GM21529 (cell line): ENCODE measurements at regions not wholly inside any gene's neighbourhood (a gene's known extent, or its start where the extent isn't known, plus 50 kb on each side); places are given as distances from the start of the nearest gene placed in this dataset.

Experiments used
- ATAC-seq: cut with Tn5 transposase; IDR thresholded peaks from one replicate; pipeline ENCODE4 v1.9.1; 2021; ENCODE audit not compliant: unreplicated experiment

DNA sequence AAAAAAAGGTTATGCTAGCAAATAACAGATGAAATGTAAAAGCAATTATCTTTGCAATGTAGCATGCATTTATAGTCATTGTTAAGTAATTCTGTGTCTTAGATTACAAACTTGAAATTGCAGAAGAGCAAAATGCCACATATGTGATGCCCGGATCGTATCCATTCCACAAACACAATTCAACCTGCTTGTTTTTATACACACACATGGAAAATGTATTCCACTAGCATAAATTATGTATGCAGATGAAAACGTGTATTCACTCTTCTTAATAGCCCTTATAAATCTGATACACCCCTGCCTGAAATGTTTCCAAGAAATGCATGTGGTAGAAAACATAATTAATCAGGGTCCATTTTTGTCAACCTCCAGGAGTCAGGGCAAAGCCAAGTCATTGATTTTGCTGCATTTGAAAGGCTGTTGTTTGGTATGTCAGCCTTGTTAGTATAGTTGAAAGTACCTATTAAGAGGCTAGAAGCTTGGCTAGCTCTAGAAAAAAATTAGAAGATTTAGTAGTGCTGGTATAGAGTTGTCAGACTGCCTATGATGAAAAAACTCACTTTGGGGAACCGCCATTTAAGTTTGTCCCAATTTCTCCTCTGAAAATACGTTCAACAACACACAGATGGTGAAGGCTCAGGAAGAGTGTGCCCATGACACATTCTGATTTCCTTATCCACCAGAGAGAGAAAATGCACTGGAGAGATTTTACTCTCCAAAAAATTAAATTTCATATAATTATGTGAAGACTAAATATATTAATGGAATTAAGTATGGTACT lies 69.2 kb upstream of the TMC3 start:
- ATAC-seq, result no peak

DNA sequence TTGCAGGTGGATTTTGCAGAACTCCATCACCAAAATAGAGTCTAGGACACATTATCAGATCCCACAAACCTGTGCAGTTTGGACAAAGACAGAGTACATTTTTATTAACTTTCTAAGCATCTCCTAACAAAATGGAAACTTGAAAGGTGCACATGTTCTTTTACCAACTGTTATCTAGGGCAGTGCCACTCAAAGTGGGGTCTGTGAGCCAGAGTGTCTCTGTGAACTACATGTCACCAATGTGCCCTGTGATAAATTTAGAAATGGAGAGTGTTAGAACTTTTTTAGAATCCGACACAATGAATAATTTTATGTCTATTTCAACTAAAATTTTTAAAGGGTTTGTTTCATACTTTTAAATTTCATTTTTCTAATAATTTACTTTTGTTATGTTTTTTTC lies 68.4 kb upstream of the TMC3 start:
- ATAC-seq, result no peak

DNA sequence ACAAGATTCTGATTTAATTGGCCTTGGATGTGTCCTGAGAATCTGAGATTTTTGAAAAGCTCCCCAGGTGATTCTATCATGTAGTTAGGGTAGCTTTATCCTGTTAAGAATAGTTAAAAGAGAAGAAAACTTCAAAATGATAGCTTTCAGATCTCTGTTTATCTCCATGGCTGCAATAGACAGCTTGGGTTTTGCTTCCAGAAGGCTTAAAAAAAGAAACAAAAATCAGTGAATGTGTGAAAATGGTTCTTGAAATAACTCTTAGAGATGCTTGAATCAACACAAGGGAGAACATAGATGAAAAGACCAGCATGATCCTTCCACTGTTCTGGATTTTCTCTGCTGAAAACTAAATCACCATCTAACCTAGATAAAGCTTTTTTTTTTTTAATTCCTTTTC lies 60.8 kb upstream of the TMC3 start:
- no peak for ATAC-seq

DNA sequence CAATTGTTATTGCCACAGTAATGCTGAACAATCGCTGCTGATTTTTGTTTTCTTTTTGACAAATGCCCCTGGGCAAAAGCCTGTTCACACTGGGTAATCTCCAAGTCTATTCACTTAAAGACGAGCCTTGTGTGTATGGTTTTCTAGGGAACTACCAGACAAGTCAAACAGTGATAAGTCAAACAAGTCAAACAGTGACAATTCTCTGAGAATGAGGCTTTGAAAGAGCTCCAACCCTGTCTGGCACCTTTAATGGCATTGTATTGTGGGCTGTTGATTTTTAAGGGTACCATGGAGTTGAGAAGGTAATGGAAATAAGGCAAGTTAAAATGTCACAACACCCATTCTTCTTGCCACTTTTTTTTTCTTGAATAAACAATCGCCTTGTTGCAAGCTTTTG lies 59.4 kb upstream of the TMC3 start:
- no peak for ATAC-seq

DNA sequence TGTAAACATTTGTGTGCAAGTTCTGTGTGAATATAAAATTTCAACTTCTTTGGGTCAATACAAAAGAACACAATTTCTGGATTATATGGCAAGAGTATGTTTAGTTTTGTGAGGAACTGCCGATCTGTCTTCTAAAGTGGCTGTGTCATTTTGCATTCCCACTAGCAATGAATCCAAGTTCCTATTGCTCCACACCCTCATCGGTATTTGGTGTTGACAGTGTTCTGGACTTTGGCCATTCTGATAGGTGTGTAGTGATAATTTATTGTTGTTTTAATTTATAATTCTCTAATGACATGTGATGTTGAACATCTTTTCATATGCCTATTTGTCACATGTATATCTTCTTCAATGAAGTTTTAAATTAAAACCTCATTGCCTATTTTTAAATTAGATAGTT lies 58.2 kb upstream of the TMC3 start:
- no peak for ATAC-seq

DNA sequence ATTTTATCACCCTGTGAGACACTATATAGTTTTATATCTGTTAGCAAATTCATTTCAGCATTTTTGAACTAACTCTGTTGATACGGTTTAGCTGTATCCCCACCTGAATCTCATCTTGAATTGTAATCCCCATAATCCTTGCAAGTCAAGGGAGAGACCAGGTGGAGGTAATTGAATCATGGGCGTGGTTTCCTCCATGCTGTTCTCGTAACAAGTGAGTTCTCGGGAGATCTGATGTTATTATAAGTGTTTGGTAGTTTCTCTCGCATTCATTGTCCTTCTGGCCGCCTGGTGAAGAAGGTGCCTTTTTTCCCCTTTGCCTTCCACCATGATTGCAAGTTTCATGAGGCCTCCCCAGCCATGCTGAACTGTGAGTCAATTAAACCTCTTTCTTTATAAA lies 53.2 kb upstream of the TMC3 start:
- ATAC-seq, result no peak

DNA sequence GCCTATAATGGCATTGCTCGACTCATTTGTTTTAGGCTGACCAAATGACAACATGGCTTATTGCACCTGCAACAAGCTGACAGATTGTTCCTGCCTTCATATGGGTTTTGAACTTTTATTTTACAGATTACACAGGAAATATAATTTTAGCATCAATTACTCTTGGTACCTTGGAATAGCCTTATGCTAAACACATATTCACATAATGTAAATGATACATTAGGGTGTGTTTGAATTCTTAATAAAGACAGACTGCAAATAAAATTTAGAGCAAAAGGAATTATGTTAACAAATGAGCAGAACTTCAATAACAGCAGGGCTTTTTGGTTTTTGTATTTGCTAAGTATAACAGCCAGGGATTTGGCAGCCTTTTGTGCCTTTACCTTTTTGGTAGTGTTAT lies 51.9 kb upstream of the TMC3 start:
- ATAC-seq, result no peak
